HEK293 (cell line): ENCODE measurements at regions not wholly inside any gene's neighbourhood (a gene's known extent, or its start where the extent isn't known, plus 50 kb on each side); places are given as distances from the start of the nearest gene placed in this dataset.

Source experiments
- CTCF ChIA-PET: fragments of 350-600 bp; formaldehyde crosslinking; extraction: SDS; loops from one replicate; lab custom pipeline; 2021; ENCODE audit warnings: antibody characterized with exemption; lab: Yijun Ruan, JAX
- POLR2A ChIA-PET: fragments of 300-600 bp; formaldehyde crosslinking; extraction: SDS; loops from one replicate; lab custom pipeline; 2020; ENCODE audit warnings: antibody characterized with exemption, inconsistent platforms; lab: Yijun Ruan, JAX
- H3K27ac ChIP-seq: fragments of 200-500 bp; sonication (Bioruptor generic); 2 replicates; pipeline ENCODE4 v1.5.1; 2014; ENCODE audit warnings: low read depth, low read length, control low read depth, inconsistent platforms; ENCODE audit errors: extremely low read depth
- H3K36me3 ChIP-seq, 2 experiments: fragments of 200-500 bp in 1 of 2; sonication (Bioruptor generic) in 1 of 2; 1 replicate in 1 of 2; 2 replicates in 1 of 2; pipeline ENCODE4 v1.5.1; 2014 to 2017; ENCODE audit warnings: inconsistent platforms in 2 of 2, low read length in 2 of 2; ENCODE audit not compliant: control insufficient read depth in 2 of 2, insufficient read depth in 1 of 2
- H3K4me1 ChIP-seq: fragments of 200-500 bp; sonication (Bioruptor generic); 2 replicates; pipeline ENCODE4 v1.5.1; 2014; ENCODE audit warnings: mild to moderate bottlenecking, low read length, inconsistent platforms; ENCODE audit not compliant: control insufficient read depth, insufficient read depth
- H3K4me3 ChIP-seq: 2 replicates; pipeline ENCODE4 v1.5.1; 2011; ENCODE audit warnings: low read depth, mild to moderate bottlenecking, control low read depth, low read length, moderate library complexity
- H3K9me3 ChIP-seq: fragments of 200-500 bp; sonication (Bioruptor generic); 2 replicates; pipeline ENCODE4 v1.5.1; 2014; ENCODE audit warnings: low read depth, low read length, inconsistent platforms; ENCODE audit not compliant: control insufficient read depth, insufficient read depth
- HOXA7 ChIP-seq: sonication (generic); formaldehyde crosslinking; IDR thresholded peaks from 2 replicates; pipeline ENCODE4 v1.8.1; 2022; ENCODE audit warnings: missing genetic modification reagents, borderline replicate concordance
- KLF7 ChIP-seq: fragments of 450-650 bp; formaldehyde crosslinking; IDR thresholded peaks from 2 replicates; pipeline ENCODE4 v1.5.1; 2016; ENCODE audit warnings: missing biosample characterization, missing genetic modification characterization, borderline replicate concordance
- OVOL3 ChIP-seq: fragments of 450-650 bp; formaldehyde crosslinking; IDR thresholded peaks from 2 replicates; pipeline ENCODE4 v1.5.1; 2016; ENCODE audit warnings: missing biosample characterization, missing genetic modification characterization
- SP3 ChIP-seq: fragments of 450-650 bp; formaldehyde crosslinking; IDR thresholded peaks from 2 replicates; pipeline ENCODE4 v1.5.1; 2016; ENCODE audit warnings: missing biosample characterization, missing genetic modification characterization
- YY1 ChIP-seq: fragments of 450-650 bp; formaldehyde crosslinking; IDR thresholded peaks from 2 replicates; pipeline ENCODE4 v1.5.1; 2018; ENCODE audit warnings: missing biosample characterization, missing genetic modification characterization
- ZBTB1 ChIP-seq: fragments of 450-650 bp; formaldehyde crosslinking; IDR thresholded peaks from 2 replicates; pipeline ENCODE4 v1.5.1; 2016; ENCODE audit warnings: missing biosample characterization, missing genetic modification characterization
- ZBTB17 ChIP-seq: fragments of 450-650 bp; formaldehyde crosslinking; IDR thresholded peaks from 2 replicates; pipeline ENCODE4 v1.5.1; 2016; ENCODE audit warnings: missing biosample characterization, missing genetic modification characterization
- ZBTB21 ChIP-seq: fragments of 450-650 bp; formaldehyde crosslinking; IDR thresholded peaks from 2 replicates; pipeline ENCODE4 v1.5.1; 2017; ENCODE audit warnings: missing biosample characterization, missing genetic modification characterization
- ZBTB8A ChIP-seq: fragments of 450-650 bp; formaldehyde crosslinking; IDR thresholded peaks from 2 replicates; pipeline ENCODE4 v1.5.1; 2016; ENCODE audit warnings: missing biosample characterization, missing genetic modification characterization
- ZNF138 ChIP-seq: fragments of 450-650 bp; formaldehyde crosslinking; IDR thresholded peaks from 2 replicates; pipeline ENCODE4 v1.5.1; 2016; ENCODE audit warnings: missing biosample characterization, missing genetic modification characterization, borderline replicate concordance
- ZNF155 ChIP-seq: fragments of 450-650 bp; formaldehyde crosslinking; IDR thresholded peaks from 2 replicates; pipeline ENCODE4 v1.5.1; 2016; ENCODE audit warnings: missing biosample characterization, missing genetic modification characterization
- ZNF202 ChIP-seq: fragments of 450-650 bp; formaldehyde crosslinking; IDR thresholded peaks from 2 replicates; pipeline ENCODE4 v1.5.1; 2016; ENCODE audit warnings: missing biosample characterization, missing genetic modification characterization, borderline replicate concordance
- ZNF274 ChIP-seq, 2 experiments: fragments of 200-500 bp in 1 of 2; fragments of 450-650 bp in 1 of 2; sonication (Bioruptor generic) in 1 of 2; formaldehyde crosslinking in 1 of 2; IDR thresholded peaks; 2 replicates each; pipeline versions ENCODE4 v1.5.1 to v1.6.1; 2014 to 2016; ENCODE audit warnings: borderline replicate concordance in 1 of 2, inconsistent platforms in 1 of 2, low read length in 1 of 2, missing biosample characterization in 1 of 2, missing genetic modification characterization in 1 of 2
- ZNF391 ChIP-seq: fragments of 450-650 bp; formaldehyde crosslinking; IDR thresholded peaks from 2 replicates; pipeline ENCODE4 v1.5.1; 2016; ENCODE audit warnings: low read depth, missing biosample characterization, missing genetic modification characterization, borderline replicate concordance
- ZNF48 ChIP-seq: fragments of 450-650 bp; formaldehyde crosslinking; IDR thresholded peaks from 2 replicates; pipeline ENCODE4 v1.5.1; 2016; ENCODE audit warnings: missing biosample characterization, missing genetic modification characterization
- ZNF514 ChIP-seq: fragments of 450-650 bp; formaldehyde crosslinking; IDR thresholded peaks from 2 replicates; pipeline ENCODE4 v1.5.1; 2016; ENCODE audit warnings: missing biosample characterization, missing genetic modification characterization
- ZNF747 ChIP-seq: fragments of 450-650 bp; formaldehyde crosslinking; IDR thresholded peaks from 2 replicates; pipeline ENCODE4 v1.5.1; 2016; ENCODE audit warnings: missing biosample characterization, missing genetic modification characterization
- ZNF785 ChIP-seq: fragments of 450-650 bp; formaldehyde crosslinking; IDR thresholded peaks from 2 replicates; pipeline ENCODE4 v1.5.1; 2016; ENCODE audit warnings: missing biosample characterization, missing genetic modification characterization
- ZNF837 ChIP-seq: fragments of 450-650 bp; formaldehyde crosslinking; IDR thresholded peaks from 2 replicates; pipeline ENCODE4 v1.5.1; 2016; ENCODE audit warnings: missing biosample characterization, missing genetic modification characterization
- TF ChIP-seq, protein P1 (sequence below): fragments of 450-650 bp; formaldehyde crosslinking; IDR thresholded peaks from 2 replicates; pipeline ENCODE4 v1.5.1; 2016; ENCODE audit warnings: missing biosample characterization, missing genetic modification characterization
- TF ChIP-seq, protein P2 (sequence below): fragments of 450-650 bp; formaldehyde crosslinking; IDR thresholded peaks from 2 replicates; pipeline ENCODE4 v1.5.1; 2016; ENCODE audit warnings: missing biosample characterization, missing genetic modification characterization
- TF ChIP-seq, protein P3 (sequence below): fragments of 450-650 bp; formaldehyde crosslinking; IDR thresholded peaks from 2 replicates; pipeline ENCODE4 v1.5.1; 2017; ENCODE audit warnings: missing biosample characterization, missing genetic modification characterization
- TF ChIP-seq, protein P4 (sequence below): fragments of 450-650 bp; formaldehyde crosslinking; IDR thresholded peaks from 2 replicates; pipeline ENCODE4 v1.5.1; 2016; ENCODE audit warnings: missing biosample characterization, missing genetic modification characterization
- TF ChIP-seq, protein P5 (sequence below): fragments of 450-650 bp; formaldehyde crosslinking; IDR thresholded peaks from 2 replicates; pipeline ENCODE4 v1.5.1; 2016; ENCODE audit warnings: missing biosample characterization, missing genetic modification characterization

DNA sequence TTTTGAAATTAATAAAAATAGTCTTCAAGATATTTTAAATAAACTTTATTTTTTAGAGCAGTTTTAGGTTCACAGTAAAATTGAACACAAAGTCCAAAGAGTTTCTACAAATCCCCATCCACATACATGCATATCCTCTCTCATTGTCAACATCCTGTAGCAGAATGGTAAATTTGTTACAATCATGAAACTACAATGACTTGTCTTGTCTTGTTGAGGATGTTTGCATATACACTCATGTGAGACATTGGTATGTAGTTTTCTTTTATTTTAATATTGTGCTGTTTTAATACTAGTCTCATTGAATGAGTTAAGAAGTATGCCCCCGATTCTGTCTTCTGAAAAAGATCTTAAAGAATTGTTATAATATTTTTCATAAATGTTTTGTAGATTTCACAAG, 447.0 kb upstream of the EDIL3 start:
- no peaks in the 10 kb centered on the region for H3K4me1 ChIP-seq
- ChIA-PET POLR2A (no interaction called here), CTCF (no interaction called here)
- no peaks in the 10 kb centered on the region; the same call in 1 of the 2 replicates for H3K9me3 ChIP-seq
- H3K4me3 ChIP-seq, result no peak overlapping the region
- no peak overlapping the region for H3K27ac ChIP-seq
- H3K36me3 ChIP-seq, result no peaks in the 10 kb centered on the region
- TF ChIP-seq ZBTB21 (tag by site-specific recombination) (no peak), ZNF514 (tag by site-specific recombination) (no peak), ZNF747 (tag by site-specific recombination) (no peak), SP3 (tag by site-specific recombination) (no peak), KLF7 (tag by site-specific recombination) (no peak), ZNF837 (tag by site-specific recombination) (no peak), ZNF274 (IDR thresholded peaks at IDR 0.05; ENCODE audit: low read length) (no peak), ZNF274 (tag by site-specific recombination; IDR thresholded peaks at IDR 0.05; ENCODE audit: borderline replicate concordance) (no peak), ZNF138 (no peak), YY1 (tag by site-specific recombination) (no peak), ZNF785 (tag by site-specific recombination) (no peak), ZBTB17 (tag by site-specific recombination) (no peak)
- TF ChIP-seq, protein P1, sequence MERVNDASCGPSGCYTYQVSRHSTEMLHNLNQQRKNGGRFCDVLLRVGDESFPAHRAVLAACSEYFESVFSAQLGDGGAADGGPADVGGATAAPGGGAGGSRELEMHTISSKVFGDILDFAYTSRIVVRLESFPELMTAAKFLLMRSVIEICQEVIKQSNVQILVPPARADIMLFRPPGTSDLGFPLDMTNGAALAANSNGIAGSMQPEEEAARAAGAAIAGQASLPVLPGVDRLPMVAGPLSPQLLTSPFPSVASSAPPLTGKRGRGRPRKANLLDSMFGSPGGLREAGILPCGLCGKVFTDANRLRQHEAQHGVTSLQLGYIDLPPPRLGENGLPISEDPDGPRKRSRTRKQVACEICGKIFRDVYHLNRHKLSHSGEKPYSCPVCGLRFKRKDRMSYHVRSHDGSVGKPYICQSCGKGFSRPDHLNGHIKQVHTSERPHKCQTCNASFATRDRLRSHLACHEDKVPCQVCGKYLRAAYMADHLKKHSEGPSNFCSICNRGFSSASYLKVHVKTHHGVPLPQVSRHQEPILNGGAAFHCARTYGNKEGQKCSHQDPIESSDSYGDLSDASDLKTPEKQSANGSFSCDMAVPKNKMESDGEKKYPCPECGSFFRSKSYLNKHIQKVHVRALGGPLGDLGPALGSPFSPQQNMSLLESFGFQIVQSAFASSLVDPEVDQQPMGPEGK (tag by site-specific recombination), result no peak
- TF ChIP-seq, protein P2, sequence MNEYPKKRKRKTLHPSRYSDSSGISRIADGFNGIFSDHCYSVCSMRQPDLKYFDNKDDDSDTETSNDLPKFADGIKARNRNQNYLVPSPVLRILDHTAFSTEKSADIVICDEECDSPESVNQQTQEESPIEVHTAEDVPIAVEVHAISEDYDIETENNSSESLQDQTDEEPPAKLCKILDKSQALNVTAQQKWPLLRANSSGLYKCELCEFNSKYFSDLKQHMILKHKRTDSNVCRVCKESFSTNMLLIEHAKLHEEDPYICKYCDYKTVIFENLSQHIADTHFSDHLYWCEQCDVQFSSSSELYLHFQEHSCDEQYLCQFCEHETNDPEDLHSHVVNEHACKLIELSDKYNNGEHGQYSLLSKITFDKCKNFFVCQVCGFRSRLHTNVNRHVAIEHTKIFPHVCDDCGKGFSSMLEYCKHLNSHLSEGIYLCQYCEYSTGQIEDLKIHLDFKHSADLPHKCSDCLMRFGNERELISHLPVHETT (tag by site-specific recombination), result no peak
- TF ChIP-seq, protein P3, sequence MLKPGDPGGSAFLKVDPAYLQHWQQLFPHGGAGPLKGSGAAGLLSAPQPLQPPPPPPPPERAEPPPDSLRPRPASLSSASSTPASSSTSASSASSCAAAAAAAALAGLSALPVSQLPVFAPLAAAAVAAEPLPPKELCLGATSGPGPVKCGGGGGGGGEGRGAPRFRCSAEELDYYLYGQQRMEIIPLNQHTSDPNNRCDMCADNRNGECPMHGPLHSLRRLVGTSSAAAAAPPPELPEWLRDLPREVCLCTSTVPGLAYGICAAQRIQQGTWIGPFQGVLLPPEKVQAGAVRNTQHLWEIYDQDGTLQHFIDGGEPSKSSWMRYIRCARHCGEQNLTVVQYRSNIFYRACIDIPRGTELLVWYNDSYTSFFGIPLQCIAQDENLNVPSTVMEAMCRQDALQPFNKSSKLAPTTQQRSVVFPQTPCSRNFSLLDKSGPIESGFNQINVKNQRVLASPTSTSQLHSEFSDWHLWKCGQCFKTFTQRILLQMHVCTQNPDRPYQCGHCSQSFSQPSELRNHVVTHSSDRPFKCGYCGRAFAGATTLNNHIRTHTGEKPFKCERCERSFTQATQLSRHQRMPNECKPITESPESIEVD (tag by site-specific recombination), result no peak

DNA sequence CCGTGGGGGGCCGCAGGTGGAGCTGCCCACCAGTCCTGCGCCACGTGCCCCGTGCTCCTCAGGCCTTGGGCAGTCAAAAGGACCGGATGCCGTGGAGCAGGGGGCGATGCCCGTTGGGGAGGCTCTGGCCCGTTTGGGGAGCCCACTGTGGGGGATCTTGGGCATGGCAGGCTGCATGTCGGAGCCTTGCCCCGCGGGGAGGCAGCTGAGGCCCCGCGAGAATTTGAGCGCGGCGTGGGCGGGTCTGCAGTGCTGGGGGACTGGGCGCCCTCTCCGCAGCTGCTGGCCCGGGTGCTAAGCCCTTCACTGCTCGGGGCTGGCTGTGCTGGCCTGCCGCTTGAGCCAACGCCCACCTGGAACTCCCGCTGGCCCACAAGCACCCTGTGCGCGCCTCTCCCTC, 445.6 kb upstream of the EDIL3 start:
- Histone ChIP-seq H3K9me3 (no peaks in the 10 kb centered on the region; the same call in 1 of the 2 replicates), H3K4me3 (no peak overlapping the region), H3K4me1 (no peaks in the 10 kb centered on the region), H3K27ac (no peak overlapping the region), H3K36me3 (no peaks in the 10 kb centered on the region)
- ChIA-PET POLR2A (no interaction called here), CTCF (no interaction called here)
- TF ChIP-seq ZNF155, result no peak
- TF ChIP-seq ZNF202 (tag by site-specific recombination), result 0 out of 2 replicates have a peak, but pooled peaks have one; percentile 30
- TF ChIP-seq ZNF837 (tag by site-specific recombination), result no peak

DNA sequence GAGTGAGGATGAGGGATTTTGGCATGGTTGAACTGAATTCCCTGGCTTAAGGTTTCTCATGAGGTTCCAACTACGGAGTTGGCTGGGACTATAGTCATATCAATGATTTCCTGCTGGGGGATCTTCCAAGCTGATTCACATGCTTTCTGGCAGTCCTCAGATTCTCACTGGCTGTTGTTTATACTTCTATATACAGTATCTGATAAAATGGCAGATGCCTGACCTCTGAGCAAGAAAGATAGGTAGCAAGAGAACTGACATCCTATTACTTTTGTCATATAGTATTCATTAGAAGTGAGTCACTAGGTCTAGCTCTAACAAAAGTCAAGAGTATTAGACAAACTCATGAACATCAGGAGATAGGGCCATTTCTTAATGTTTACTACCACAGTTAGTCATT, 440.9 kb upstream of the EDIL3 start:
- no peak overlapping the region for H3K27ac ChIP-seq
- ChIA-PET POLR2A (no interaction called here), CTCF (no interaction called here)
- no peaks in the 10 kb centered on the region for H3K36me3 ChIP-seq
- no peaks in the 10 kb centered on the region for H3K9me3 ChIP-seq
- no peak overlapping the region for H3K4me3 ChIP-seq
- H3K4me1 ChIP-seq, result no peaks in the 10 kb centered on the region
- TF ChIP-seq HOXA7 (CRISPR knock-in tag) (no peak), ZNF747 (tag by site-specific recombination) (no peak), ZBTB8A (no peak), ZBTB1 (tag by site-specific recombination) (no peak), ZNF48 (no peak), ZNF391 (tag by site-specific recombination) (no peak), OVOL3 (no peak)
- TF ChIP-seq, protein P4, sequence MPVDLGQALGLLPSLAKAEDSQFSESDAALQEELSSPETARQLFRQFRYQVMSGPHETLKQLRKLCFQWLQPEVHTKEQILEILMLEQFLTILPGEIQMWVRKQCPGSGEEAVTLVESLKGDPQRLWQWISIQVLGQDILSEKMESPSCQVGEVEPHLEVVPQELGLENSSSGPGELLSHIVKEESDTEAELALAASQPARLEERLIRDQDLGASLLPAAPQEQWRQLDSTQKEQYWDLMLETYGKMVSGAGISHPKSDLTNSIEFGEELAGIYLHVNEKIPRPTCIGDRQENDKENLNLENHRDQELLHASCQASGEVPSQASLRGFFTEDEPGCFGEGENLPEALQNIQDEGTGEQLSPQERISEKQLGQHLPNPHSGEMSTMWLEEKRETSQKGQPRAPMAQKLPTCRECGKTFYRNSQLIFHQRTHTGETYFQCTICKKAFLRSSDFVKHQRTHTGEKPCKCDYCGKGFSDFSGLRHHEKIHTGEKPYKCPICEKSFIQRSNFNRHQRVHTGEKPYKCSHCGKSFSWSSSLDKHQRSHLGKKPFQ, result no peak
- TF ChIP-seq, protein P5, sequence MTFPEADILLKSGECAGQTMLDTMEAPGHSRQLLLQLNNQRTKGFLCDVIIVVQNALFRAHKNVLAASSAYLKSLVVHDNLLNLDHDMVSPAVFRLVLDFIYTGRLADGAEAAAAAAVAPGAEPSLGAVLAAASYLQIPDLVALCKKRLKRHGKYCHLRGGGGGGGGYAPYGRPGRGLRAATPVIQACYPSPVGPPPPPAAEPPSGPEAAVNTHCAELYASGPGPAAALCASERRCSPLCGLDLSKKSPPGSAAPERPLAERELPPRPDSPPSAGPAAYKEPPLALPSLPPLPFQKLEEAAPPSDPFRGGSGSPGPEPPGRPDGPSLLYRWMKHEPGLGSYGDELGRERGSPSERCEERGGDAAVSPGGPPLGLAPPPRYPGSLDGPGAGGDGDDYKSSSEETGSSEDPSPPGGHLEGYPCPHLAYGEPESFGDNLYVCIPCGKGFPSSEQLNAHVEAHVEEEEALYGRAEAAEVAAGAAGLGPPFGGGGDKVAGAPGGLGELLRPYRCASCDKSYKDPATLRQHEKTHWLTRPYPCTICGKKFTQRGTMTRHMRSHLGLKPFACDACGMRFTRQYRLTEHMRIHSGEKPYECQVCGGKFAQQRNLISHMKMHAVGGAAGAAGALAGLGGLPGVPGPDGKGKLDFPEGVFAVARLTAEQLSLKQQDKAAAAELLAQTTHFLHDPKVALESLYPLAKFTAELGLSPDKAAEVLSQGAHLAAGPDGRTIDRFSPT (tag by site-specific recombination), result no peak
